ENCODE measurements at regions not wholly inside any gene's neighbourhood (a gene's known extent, or its start where the extent isn't known, plus 50 kb on each side); places are given as distances from the start of the nearest gene placed in this dataset.

- WGBS (ENCODE audit: insufficient coverage) = 64% methylated on average over 3 of the region's 4 CpGs
- no peak for ATAC-seq
- TF ChIP-seq CTCF (IDR thresholded peaks at IDR 0.05) = no peak
Observed at GRCh38 chr1:18556364-18556763, 74.3 kb upstream of the PAX7 start.

GRCh38 chr1:18557621-18558465 is 72.8 kb upstream of the PAX7 start:
- no peaks in the 10 kb centered on the region for H3K9me3 Mint-ChIP-seq
- Histone ChIP-seq H3K36me3 (ENCODE audit: control insufficient read depth, insufficient read depth, low read length) (no peaks in the 10 kb centered on the region), H3K4me3 (ENCODE audit: low read length) (no peak overlapping the region), H3K27ac (ENCODE audit: low read length) (no peak overlapping the region), H3K4me1 (ENCODE audit: control insufficient read depth, insufficient read depth, low read length) (peaks cover 4% of the 10 kb centered on the region), H3K9me3 (ENCODE audit: control insufficient read depth, insufficient read depth, low read length) (no peaks in the 10 kb centered on the region), H3K27me3 (ENCODE audit: control insufficient read depth, insufficient read depth, low read length) (peaks cover 5% of the 10 kb centered on the region)
- no peak overlapping the region for H3K27ac Mint-ChIP-seq
- intact Hi-C loops (cut with micrococcal nuclease) = no loop called here
- DNase-seq = peak in 1 of 2 donors; percentile 26
- peaks cover 26 to 48% of the 10 kb centered on the region in 2 donors for H3K27me3 Mint-ChIP-seq (ENCODE audit: low read depth in 2 of 2)
- 7% methylated on average over 29 of the region's 29 CpGs for WGBS (ENCODE audit: insufficient coverage)
- TF ChIP-seq CTCF (IDR thresholded peaks at IDR 0.05) = no peak
- no peaks in the 10 kb centered on the region for H3K36me3 Mint-ChIP-seq
- H3K4me1 Mint-ChIP-seq = peaks cover 7 to 12% of the 10 kb centered on the region in 2 donors
- no peak overlapping the region for H3K4me3 Mint-ChIP-seq
- ATAC-seq = peak in 1 of 3 donors; percentile 53

More at GRCh38 chr1:18556364-18556763, 74.3 kb upstream of the PAX7 start:
- no peak overlapping the region for H3K4me3 Mint-ChIP-seq
- H3K4me1 ChIP-seq (ENCODE audit: control insufficient read depth, insufficient read depth, low read length) = peaks cover 4% of the 10 kb centered on the region
- H3K36me3 ChIP-seq (ENCODE audit: control insufficient read depth, insufficient read depth, low read length) = no peaks in the 10 kb centered on the region
- H3K36me3 Mint-ChIP-seq = no peaks in the 10 kb centered on the region
- H3K27me3 ChIP-seq (ENCODE audit: control insufficient read depth, insufficient read depth, low read length) = peaks cover 5% of the 10 kb centered on the region
- H3K27me3 Mint-ChIP-seq (ENCODE audit: low read depth in 2 of 2) = peaks cover 26 to 37% of the 10 kb centered on the region in 2 donors
- H3K27ac Mint-ChIP-seq = no peak overlapping the region
- H3K27ac ChIP-seq (ENCODE audit: low read length) = no peak overlapping the region
- H3K9me3 ChIP-seq (ENCODE audit: control insufficient read depth, insufficient read depth, low read length) = no peaks in the 10 kb centered on the region
- H3K4me3 ChIP-seq (ENCODE audit: low read length) = no peak overlapping the region
- intact Hi-C loops (cut with micrococcal nuclease) = no loop called here
- DNase-seq = no peak
- no peaks in the 10 kb centered on the region for H3K9me3 Mint-ChIP-seq
- H3K4me1 Mint-ChIP-seq = peaks cover 7 to 12% of the 10 kb centered on the region in 2 donors

- ATAC-seq = no peak
- H3K27me3 ChIP-seq (ENCODE audit: control insufficient read depth, insufficient read depth, low read length) = peaks cover 5% of the 10 kb centered on the region
Observed at GRCh38 chr1:18560692-18561091, 70.0 kb upstream of the PAX7 start.

More at GRCh38 chr1:18560692-18561091, 70.0 kb upstream of the PAX7 start:
- H3K27ac ChIP-seq (ENCODE audit: low read length) = no peak overlapping the region
- H3K4me1 ChIP-seq (ENCODE audit: control insufficient read depth, insufficient read depth, low read length) = peaks cover 4% of the 10 kb centered on the region
- intact Hi-C loops (cut with micrococcal nuclease) = no loop called here
- H3K9me3 ChIP-seq (ENCODE audit: control insufficient read depth, insufficient read depth, low read length) = no peaks in the 10 kb centered on the region
- Mint-ChIP-seq H3K9me3 (no peaks in the 10 kb centered on the region), H3K4me3 (no peak overlapping the region), H3K27me3 (ENCODE audit: low read depth in 2 of 2) (peaks cover 23 to 49% of the 10 kb centered on the region in 2 donors), H3K27ac (no peak overlapping the region), H3K4me1 (peaks cover 7 to 12% of the 10 kb centered on the region in 2 donors), H3K36me3 (no peaks in the 10 kb centered on the region)
- 50% methylated on average over 5 of the region's 5 CpGs for WGBS (ENCODE audit: insufficient coverage)
- no peak for TF ChIP-seq CTCF (IDR thresholded peaks at IDR 0.05)
- no peaks in the 10 kb centered on the region for H3K36me3 ChIP-seq (ENCODE audit: control insufficient read depth, insufficient read depth, low read length)
- no peak for DNase-seq
- H3K4me3 ChIP-seq (ENCODE audit: low read length) = no peak overlapping the region
